Dendritic cell treated with granulocyte-macrophage colony-stimulating factor and Interleukin-4, amounts not matched to agents 40 ng/mL and 50 ng/mL, for 4 days (primary cell): ENCODE measurements at regions not wholly inside any gene's neighbourhood (a gene's known extent, or its start where the extent isn't known, plus 50 kb on each side); places are given as distances from the start of the nearest gene placed in this dataset.
"Not testable (repeated sequence)": the region's sequence is repeated elsewhere in the genome, so short reads cannot be mapped to it uniquely, and the experiment has no call there.

ENCODE experiments used
- H3K27ac Mint-ChIP-seq: one replicate; pipeline ENCODE4 v1.8.0; 2022; ENCODE audit warnings: mild to moderate bottlenecking, mixed read lengths
- H3K27me3 Mint-ChIP-seq: one replicate; pipeline ENCODE4 v1.8.0; 2022; ENCODE audit warnings: mild to moderate bottlenecking, mixed read lengths
- H3K36me3 Mint-ChIP-seq: one replicate; pipeline ENCODE4 v1.8.0; 2022; ENCODE audit warnings: low read depth, mixed read lengths
- H3K4me1 Mint-ChIP-seq: one replicate; pipeline ENCODE4 v1.8.0; 2022; ENCODE audit warnings: low read depth, mixed read lengths
- H3K4me3 Mint-ChIP-seq: one replicate; pipeline ENCODE4 v1.8.0; 2022; ENCODE audit warnings: mild to moderate bottlenecking, moderate library complexity, mixed read lengths
- H3K9me3 Mint-ChIP-seq: one replicate; pipeline ENCODE4 v1.8.0; 2022; ENCODE audit warnings: mixed read lengths
- intact Hi-C: fragments of 100-400 bp; cut with micrococcal nuclease; formaldehyde crosslinking; loops from one replicate; pipeline ENCODE4 v1.15.0; 2022

DNA sequence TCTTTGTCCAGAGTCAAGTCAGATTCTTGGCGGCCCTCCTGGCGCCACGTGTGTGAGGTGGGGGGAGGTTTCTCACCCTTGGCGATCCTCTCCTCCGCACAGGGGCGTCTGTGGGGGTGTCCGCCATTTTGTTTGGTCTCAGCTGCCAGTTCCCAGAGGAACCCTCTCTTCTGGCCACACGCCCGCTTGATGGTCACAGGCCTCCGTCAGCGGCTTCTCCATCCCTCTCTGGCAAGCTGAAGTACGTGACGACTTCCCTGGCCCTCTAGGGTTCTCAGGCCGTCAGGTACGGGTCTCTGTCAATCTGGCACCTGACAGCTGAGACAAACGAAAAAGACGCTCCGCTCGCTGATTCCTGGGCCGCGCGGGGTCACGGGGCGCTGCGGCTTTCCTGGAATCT lies 272.6 kb downstream of the TRIML1 start:
- H3K36me3 Mint-ChIP-seq = no peaks in the 10 kb centered on the region
- H3K4me3 Mint-ChIP-seq = no peak overlapping the region
- no peaks in the 10 kb centered on the region for H3K4me1 Mint-ChIP-seq
- peaks cover 51% of the 10 kb centered on the region for H3K9me3 Mint-ChIP-seq
- no peaks in the 10 kb centered on the region for H3K27me3 Mint-ChIP-seq
- intact Hi-C loops = no loop called here
- H3K27ac Mint-ChIP-seq = no peak overlapping the region

- no peak overlapping the region for H3K27ac Mint-ChIP-seq
- H3K4me1 Mint-ChIP-seq = no peaks in the 10 kb centered on the region
- intact Hi-C loops = no loop called here
- H3K27me3 Mint-ChIP-seq = no peaks in the 10 kb centered on the region
- no peak overlapping the region for H3K4me3 Mint-ChIP-seq
- peaks cover 44% of the 10 kb centered on the region for H3K9me3 Mint-ChIP-seq
- H3K36me3 Mint-ChIP-seq = no peaks in the 10 kb centered on the region
These were observed 273.3 kb downstream of the TRIML1 start for GRCh38 chr4:188412499-188412898.

DNA sequence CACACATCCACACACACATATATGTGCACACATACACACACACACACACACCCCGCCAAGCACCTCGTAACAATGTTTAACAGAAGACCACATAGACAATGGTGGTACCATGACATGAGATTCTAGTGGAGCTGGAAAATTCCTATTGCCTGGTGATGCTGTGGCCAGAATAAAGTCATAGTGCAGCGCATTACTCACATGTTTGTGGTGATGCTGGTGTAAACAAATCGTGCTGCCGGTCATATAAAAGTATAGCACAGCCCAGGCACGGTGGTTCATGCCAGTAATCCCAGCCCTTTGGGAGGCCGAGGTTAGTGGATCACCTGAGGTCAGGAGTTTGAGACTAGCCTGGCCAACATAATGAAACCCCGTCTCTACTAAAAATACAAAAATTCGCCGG lies 275.2 kb downstream of the TRIML1 start:
- H3K9me3 Mint-ChIP-seq = peaks cover 40% of the 10 kb centered on the region
- no peaks in the 10 kb centered on the region for H3K4me1 Mint-ChIP-seq
- no peak overlapping the region for H3K27ac Mint-ChIP-seq
- no peaks in the 10 kb centered on the region for H3K36me3 Mint-ChIP-seq
- H3K4me3 Mint-ChIP-seq = no peak overlapping the region
- intact Hi-C loops = no loop called here
- no peaks in the 10 kb centered on the region for H3K27me3 Mint-ChIP-seq

GRCh38 chr4:188417181-188417580 lies 277.9 kb downstream of the TRIML1 start:
- Mint-ChIP-seq H3K27ac (no peak overlapping the region), H3K4me1 (no peaks in the 10 kb centered on the region), H3K9me3 (peaks cover 34% of the 10 kb centered on the region), H3K27me3 (no peaks in the 10 kb centered on the region), H3K4me3 (no peak overlapping the region), H3K36me3 (no peaks in the 10 kb centered on the region)
- intact Hi-C loops = no loop called here

- Mint-ChIP-seq H3K27ac (no peak overlapping the region), H3K9me3 (no peaks in the 10 kb centered on the region), H3K36me3 (no peaks in the 10 kb centered on the region), H3K4me1 (no peaks in the 10 kb centered on the region), H3K4me3 (no peak overlapping the region), H3K27me3 (no peaks in the 10 kb centered on the region)
- intact Hi-C loops = no loop called here
These were observed 283.8 kb downstream of the TRIML1 start for GRCh38 chr4:188423039-188423438.

- no peaks in the 10 kb centered on the region for H3K27me3 Mint-ChIP-seq
- intact Hi-C loops = no loop called here
- no peak overlapping the region for H3K27ac Mint-ChIP-seq
- peaks cover 20% of the 10 kb centered on the region for H3K9me3 Mint-ChIP-seq
- H3K4me3 Mint-ChIP-seq = no peak overlapping the region
- H3K4me1 Mint-ChIP-seq = no peaks in the 10 kb centered on the region
- H3K36me3 Mint-ChIP-seq = no peaks in the 10 kb centered on the region
These were observed 289.7 kb downstream of the TRIML1 start for GRCh38 chr4:188428935-188429334.

DNA sequence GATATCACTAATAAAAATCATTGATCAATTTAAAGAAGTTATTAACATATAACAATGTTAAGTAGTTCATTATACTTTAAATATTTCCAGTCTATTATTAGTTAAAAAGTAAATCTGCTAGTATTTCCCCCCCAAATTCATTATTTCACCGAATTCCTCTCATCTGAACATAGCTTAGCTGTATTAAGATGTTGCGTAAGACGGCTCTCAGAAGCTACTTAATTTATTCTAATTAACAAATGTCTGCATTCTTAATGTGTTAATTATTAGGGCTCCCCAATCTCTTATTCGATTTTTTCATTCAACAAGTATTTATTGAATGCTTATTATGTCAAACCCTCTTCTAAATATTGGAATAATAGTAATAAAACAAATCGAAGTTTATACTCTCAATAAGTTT lies 290.7 kb downstream of the TRIML1 start:
- no peaks in the 10 kb centered on the region for H3K4me1 Mint-ChIP-seq
- no peak overlapping the region for H3K4me3 Mint-ChIP-seq
- no peaks in the 10 kb centered on the region for H3K36me3 Mint-ChIP-seq
- H3K27ac Mint-ChIP-seq = no peak overlapping the region
- H3K27me3 Mint-ChIP-seq = no peaks in the 10 kb centered on the region
- peaks cover 29% of the 10 kb centered on the region for H3K9me3 Mint-ChIP-seq
- intact Hi-C loops = no loop called here

DNA sequence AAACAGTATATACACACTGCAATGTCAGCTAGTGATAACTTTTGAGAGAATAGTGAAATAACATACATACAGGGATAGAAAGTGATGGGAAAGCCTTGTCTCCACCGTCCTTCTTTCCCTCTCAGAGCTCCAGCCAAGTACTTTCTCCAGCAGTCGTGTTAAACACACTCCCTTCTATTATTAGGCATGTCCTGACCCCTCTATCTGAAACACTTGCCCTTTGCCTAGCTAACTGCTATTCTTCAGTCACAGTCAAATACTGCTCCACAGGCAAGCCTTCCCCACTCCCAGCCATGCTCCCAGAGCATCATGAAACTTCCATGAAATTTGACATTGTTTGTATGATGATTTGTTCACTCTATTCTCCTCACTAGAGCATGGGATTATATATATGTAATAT lies 291.1 kb downstream of the TRIML1 start:
- Mint-ChIP-seq H3K36me3 (no peaks in the 10 kb centered on the region), H3K4me3 (no peak overlapping the region), H3K27me3 (no peaks in the 10 kb centered on the region), H3K27ac (no peak overlapping the region), H3K4me1 (no peaks in the 10 kb centered on the region), H3K9me3 (peaks cover 32% of the 10 kb centered on the region)
- intact Hi-C loops = no loop called here

- H3K4me1 Mint-ChIP-seq = no peaks in the 10 kb centered on the region
- peaks cover 32% of the 10 kb centered on the region for H3K9me3 Mint-ChIP-seq
- H3K27me3 Mint-ChIP-seq = no peaks in the 10 kb centered on the region
- no peak overlapping the region for H3K27ac Mint-ChIP-seq
- intact Hi-C loops = no loop called here
- H3K4me3 Mint-ChIP-seq = no peak overlapping the region
- H3K36me3 Mint-ChIP-seq = no peaks in the 10 kb centered on the region
These were observed 293.1 kb downstream of the TRIML1 start for GRCh38 chr4:188432328-188432727.

GRCh38 chr4:188433741-188434315 lies 294.6 kb downstream of the TRIML1 start:
- peaks cover 32% of the 10 kb centered on the region for H3K9me3 Mint-ChIP-seq
- H3K4me3 Mint-ChIP-seq = no peak overlapping the region
- no peaks in the 10 kb centered on the region for H3K36me3 Mint-ChIP-seq
- H3K27me3 Mint-ChIP-seq = no peaks in the 10 kb centered on the region
- no peaks in the 10 kb centered on the region for H3K4me1 Mint-ChIP-seq
- intact Hi-C loops = no loop called here
- no peak overlapping the region for H3K27ac Mint-ChIP-seq

- intact Hi-C loops = no loop called here
- Mint-ChIP-seq H3K4me1 (no peaks in the 10 kb centered on the region), H3K36me3 (no peaks in the 10 kb centered on the region), H3K4me3 (no peak overlapping the region), H3K27me3 (no peaks in the 10 kb centered on the region), H3K9me3 (peaks cover 32% of the 10 kb centered on the region), H3K27ac (no peak overlapping the region)
These were observed 295.4 kb downstream of the TRIML1 start for GRCh38 chr4:188434643-188435042.

DNA sequence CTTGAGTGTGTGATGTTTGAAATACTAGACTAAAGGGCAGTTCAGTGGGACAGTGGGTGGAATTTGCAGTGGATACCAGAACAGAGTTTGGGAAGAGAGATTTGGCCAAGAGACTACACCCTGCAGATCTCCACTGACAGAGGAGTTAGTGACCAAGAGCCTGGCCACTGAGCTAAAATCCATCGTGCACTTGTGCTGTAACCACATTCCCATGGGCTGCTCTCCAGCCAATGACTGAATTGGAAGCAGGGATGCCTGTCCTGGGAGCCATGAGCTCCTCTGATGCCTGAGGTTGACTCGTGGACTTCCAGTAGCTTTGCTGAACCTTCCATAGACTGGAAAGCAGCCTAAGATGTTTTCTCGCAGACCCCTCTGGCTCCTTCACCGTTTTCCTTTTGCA lies 296.1 kb downstream of the TRIML1 start:
- H3K36me3 Mint-ChIP-seq = no peaks in the 10 kb centered on the region
- no peak overlapping the region for H3K4me3 Mint-ChIP-seq
- peaks cover 32% of the 10 kb centered on the region for H3K9me3 Mint-ChIP-seq
- intact Hi-C loops = no loop called here
- H3K27me3 Mint-ChIP-seq = no peaks in the 10 kb centered on the region
- H3K27ac Mint-ChIP-seq = no peak overlapping the region
- no peaks in the 10 kb centered on the region for H3K4me1 Mint-ChIP-seq

GRCh38 chr4:188437535-188437934 lies 298.3 kb downstream of the TRIML1 start:
- Mint-ChIP-seq H3K27ac (no peak overlapping the region), H3K4me3 (no peak overlapping the region), H3K36me3 (no peaks in the 10 kb centered on the region), H3K4me1 (no peaks in the 10 kb centered on the region), H3K27me3 (no peaks in the 10 kb centered on the region), H3K9me3 (peaks cover 22% of the 10 kb centered on the region)
- intact Hi-C loops = no loop called here

DNA sequence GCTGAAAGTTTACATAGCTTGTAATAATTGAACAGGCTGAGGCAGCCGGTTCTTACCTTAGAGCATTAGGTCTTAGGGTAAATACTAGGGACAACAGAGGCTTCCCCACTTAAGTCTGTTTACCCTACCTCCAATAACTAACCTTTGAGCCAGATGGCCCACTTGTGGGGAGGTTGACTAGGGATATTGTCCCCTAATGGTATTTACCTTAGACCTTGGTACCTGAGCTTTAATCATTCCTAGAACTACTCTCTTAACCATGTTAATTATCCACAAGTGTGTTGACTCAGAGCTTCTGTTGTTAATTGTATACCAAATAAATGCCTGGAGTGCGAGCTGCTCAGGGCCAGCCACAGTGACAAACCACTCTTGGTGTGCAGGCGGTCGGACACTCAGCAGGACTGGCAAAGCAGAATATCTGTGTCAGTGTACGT lies 299.2 kb downstream of the TRIML1 start:
- H3K4me3 Mint-ChIP-seq, H3K36me3 Mint-ChIP-seq, H3K4me1 Mint-ChIP-seq, intact Hi-C loops, H3K27ac Mint-ChIP-seq, H3K27me3 Mint-ChIP-seq: not testable (repeated sequence)
- H3K9me3 Mint-ChIP-seq = peaks cover 18% of the 10 kb centered on the region

DNA sequence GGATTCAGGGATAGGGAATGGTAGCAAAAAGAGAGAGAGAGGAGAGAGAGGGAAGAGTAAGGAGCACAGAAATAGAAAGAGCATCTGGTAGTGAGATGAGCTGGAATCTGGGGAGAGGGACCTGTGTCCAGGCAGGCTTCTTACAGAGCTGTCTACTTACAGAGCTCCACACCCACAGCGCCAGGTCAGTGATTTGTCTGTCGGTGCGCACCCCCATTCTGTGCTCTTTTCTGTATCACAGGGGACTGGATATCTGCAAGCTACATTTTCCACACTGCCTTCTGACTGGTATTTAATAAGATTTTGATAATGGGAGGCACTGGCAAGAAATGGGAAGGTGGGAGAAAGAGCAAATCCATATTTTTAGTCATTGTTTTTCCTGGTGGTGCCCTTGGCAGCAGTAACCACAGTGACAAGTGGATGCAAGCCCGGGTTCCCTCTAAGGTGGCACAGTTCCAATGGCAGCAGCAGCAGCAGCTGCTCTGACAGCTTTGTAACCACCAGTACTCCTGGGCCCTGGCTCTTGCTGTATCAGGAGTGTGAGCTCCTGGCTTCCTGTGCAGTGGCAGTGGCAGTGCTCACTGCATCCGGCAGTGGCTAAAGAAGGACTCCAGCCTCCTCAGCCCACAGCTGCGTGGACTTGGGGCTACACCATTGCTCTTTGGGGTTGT lies 300.5 kb downstream of the TRIML1 start:
- intact Hi-C loops = no loop called here
- H3K27me3 Mint-ChIP-seq = no peaks in the 10 kb centered on the region
- H3K36me3 Mint-ChIP-seq = no peaks in the 10 kb centered on the region
- H3K27ac Mint-ChIP-seq = no peak overlapping the region
- H3K9me3 Mint-ChIP-seq = peaks cover 5% of the 10 kb centered on the region
- H3K4me3 Mint-ChIP-seq = no peak overlapping the region
- no peaks in the 10 kb centered on the region for H3K4me1 Mint-ChIP-seq
